AG04450 (cell line): ENCODE measurements at regions not wholly inside any gene's neighbourhood (a gene's known extent, or its start where the extent isn't known, plus 50 kb on each side); places are given as distances from the start of the nearest gene placed in this dataset.

Experiments
- CTCF ChIA-PET: fragments of 300-600, 350-600 bp; formaldehyde crosslinking; extraction: SDS; loops from one replicate; lab custom pipeline; 2022; ENCODE audit warnings: antibody characterized with exemption, inconsistent platforms; lab: Charles Lee
- POLR2A ChIA-PET: fragments of 350-600 bp; formaldehyde crosslinking; extraction: SDS; loops from one replicate; lab custom pipeline; 2021; ENCODE audit warnings: antibody characterized with exemption, inconsistent platforms; lab: Yijun Ruan, JAX
- DNase-seq: peaks from one replicate; pipeline ENCODE4 v3.0.0-alpha.2; 2011; ENCODE audit warnings: low read depth, low spot score
- H3K27ac ChIP-seq: one replicate; pipeline ENCODE4 v1.5.1; 2012; ENCODE audit warnings: low read depth, low read length, control low read depth
- H3K27me3 ChIP-seq: one replicate; pipeline ENCODE4 v1.6.0; 2012; ENCODE audit warnings: low read length; ENCODE audit not compliant: control insufficient read depth, insufficient read depth
- H3K4me3 ChIP-seq: 2 replicates; pipeline ENCODE4 v1.5.1; 2011; ENCODE audit warnings: mild to moderate bottlenecking, low read depth, low read length, control low read depth
- H3K9me3 ChIP-seq: 2 replicates; pipeline ENCODE4 v1.5.1; 2012; ENCODE audit warnings: low read length; ENCODE audit not compliant: control insufficient read depth, insufficient read depth
- CTCF ChIP-seq: IDR thresholded peaks from 2 replicates; pipeline ENCODE4 v1.5.1; 2011; ENCODE audit warnings: low read depth, low read length, control low read depth, inconsistent platforms

GRCh38 chr6:139549561-139550070, 175.2 kb upstream of the CITED2 start:
- Histone ChIP-seq H3K27me3 (no peaks in the 10 kb centered on the region), H3K4me3 (no peak overlapping the region), H3K27ac (no peak overlapping the region), H3K9me3 (no peaks in the 10 kb centered on the region)
- ChIA-PET POLR2A (no interaction called here), CTCF (no interaction called here)
- TF ChIP-seq CTCF = no peak
- DNase-seq = no peak

DNA sequence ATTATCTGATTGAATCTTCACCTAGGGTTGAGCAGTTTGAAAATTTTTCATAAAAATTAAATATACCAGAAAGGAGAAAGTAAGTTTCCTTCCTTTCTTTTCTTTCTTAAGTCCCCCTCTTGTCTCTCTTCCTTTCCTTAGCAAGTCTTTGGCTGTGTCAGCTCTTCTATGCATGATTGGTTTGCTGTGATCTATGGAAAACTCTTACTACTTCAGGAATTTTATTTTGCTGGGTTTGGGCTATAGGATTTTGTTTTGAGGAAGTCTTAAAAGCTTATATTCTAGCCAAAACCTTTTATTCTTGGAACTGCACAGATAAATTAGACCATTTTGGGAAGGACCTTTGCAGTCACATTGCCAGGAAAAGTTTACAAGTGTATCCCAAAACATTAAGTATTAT, 173.4 kb upstream of the CITED2 start:
- peaks cover 2% of the 10 kb centered on the region; the same call in 1 of the 2 replicates for H3K9me3 ChIP-seq
- no peak for TF ChIP-seq CTCF
- ChIA-PET CTCF (interaction anchor here (0.8 kb wide), 1 partner anchor 178 kb away, joined by 3 read pairs; no protein-coding TSS in a partner anchor), POLR2A (interaction anchor here (1.6 kb wide), 1 partner anchor 173 kb away, joined by 6 read pairs; the partner anchor contains the start of gene CITED2)
- H3K27me3 ChIP-seq = no peaks in the 10 kb centered on the region
- H3K27ac ChIP-seq = no peak overlapping the region
- no peak overlapping the region for H3K4me3 ChIP-seq
- DNase-seq = no peak

GRCh38 chr6:139547122-139547776, 172.8 kb upstream of the CITED2 start:
- Histone ChIP-seq H3K4me3 (no peak overlapping the region), H3K9me3 (peaks cover 2% of the 10 kb centered on the region; the same call in 1 of the 2 replicates), H3K27ac (no peak overlapping the region), H3K27me3 (no peaks in the 10 kb centered on the region)
- CTCF ChIA-PET = interaction anchor here (0.8 kb wide), 1 partner anchor 177 kb away, joined by 3 read pairs; no protein-coding TSS in a partner anchor
- DNase-seq = no peak
- no peak for TF ChIP-seq CTCF
- POLR2A ChIA-PET = interaction anchor here (1.6 kb wide), 1 partner anchor 173 kb away, joined by 6 read pairs; the partner anchor contains the start of gene CITED2

GRCh38 chr6:139546106-139546472, 171.6 kb upstream of the CITED2 start:
- Histone ChIP-seq H3K27me3 (no peaks in the 10 kb centered on the region), H3K27ac (no peak overlapping the region), H3K4me3 (no peak overlapping the region), H3K9me3 (peaks cover 2% of the 10 kb centered on the region; the same call in 1 of the 2 replicates)
- ChIA-PET POLR2A (no interaction called here), CTCF (no interaction called here)
- DNase-seq = no peak
- TF ChIP-seq CTCF = no peak
